IPS-NIHi7 (cell line): ENCODE measurements at regions not wholly inside any gene's neighbourhood (a gene's known extent, or its start where the extent isn't known, plus 50 kb on each side); places are given as distances from the start of the nearest gene placed in this dataset.
A peak's percentile ranks its signal among the peaks of the same experiment; 100 is the strongest.
"Not testable (repeated sequence)": the region's sequence is repeated elsewhere in the genome, so short reads cannot be mapped to it uniquely, and the experiment has no call there.

ENCODE experiments used
- DNase-seq: peaks from one replicate; pipeline ENCODE4 v3.0.0; 2012; ENCODE audit warnings: mixed read lengths; ENCODE audit errors: extremely low spot score

- DNase-seq: no peak
Measured at GRCh38 chr11:29628609-29629008, 388.2 kb downstream of the KCNA4 start.

- DNase-seq: no peak
Measured at GRCh38 chr11:29627541-29627940, 389.3 kb downstream of the KCNA4 start.

GRCh38 chr11:29623144-29623722 lies 393.6 kb downstream of the KCNA4 start:
- peak; percentile 77 for DNase-seq

GRCh38 chr11:29616611-29617010 lies 400.2 kb downstream of the KCNA4 start:
- DNase-seq: no peak

GRCh38 chr11:29612423-29612822 lies 404.4 kb downstream of the KCNA4 start:
- no peak for DNase-seq

GRCh38 chr11:29606330-29607031 lies 410.3 kb downstream of the KCNA4 start:
- no peak for DNase-seq

GRCh38 chr11:29600151-29600575 lies 416.7 kb downstream of the KCNA4 start:
- DNase-seq: not testable (repeated sequence)

GRCh38 chr11:29584342-29584741 lies 432.5 kb downstream of the KCNA4 start:
- DNase-seq: no peak

- peak; percentile 16 for DNase-seq
Measured at GRCh38 chr11:29578806-29579205, 438.0 kb downstream of the KCNA4 start.

- no peak for DNase-seq
Measured at GRCh38 chr11:29564486-29564885, 452.3 kb downstream of the KCNA4 start.

GRCh38 chr11:29562183-29562582 lies 454.6 kb downstream of the KCNA4 start:
- DNase-seq: no peak

- DNase-seq: no peak
Measured at GRCh38 chr11:29553990-29554389, 462.8 kb downstream of the KCNA4 start.

GRCh38 chr11:29538339-29539036 lies 478.3 kb downstream of the KCNA4 start:
- DNase-seq: no peak

GRCh38 chr11:29534836-29535235 lies 482.0 kb downstream of the KCNA4 start:
- no peak for DNase-seq

- no peak for DNase-seq
Measured at GRCh38 chr11:29530961-29531360, 485.9 kb downstream of the KCNA4 start.

GRCh38 chr11:29527391-29527936 lies 489.4 kb downstream of the KCNA4 start:
- peak; percentile 11 for DNase-seq

GRCh38 chr11:29518389-29519174 lies 498.2 kb downstream of the KCNA4 start:
- peak; percentile 13 for DNase-seq

GRCh38 chr11:29511394-29511793 lies 505.4 kb downstream of the KCNA4 start:
- DNase-seq: no peak

- no peak for DNase-seq
Measured at GRCh38 chr11:29507376-29507775, 509.5 kb downstream of the KCNA4 start.

- DNase-seq: no peak
Measured at GRCh38 chr11:29495676-29496075, 521.2 kb downstream of the KCNA4 start.

GRCh38 chr11:29490938-29491337 lies 525.9 kb downstream of the KCNA4 start:
- DNase-seq: no peak

- no peak for DNase-seq
Measured at GRCh38 chr11:29486301-29486700, 530.5 kb downstream of the KCNA4 start.
